GM21447 (cell line): ENCODE measurements at regions not wholly inside any gene's neighbourhood (a gene's known extent, or its start where the extent isn't known, plus 50 kb on each side); places are given as distances from the start of the nearest gene placed in this dataset.

Experiments used
- ATAC-seq: cut with Tn5 transposase; IDR thresholded peaks from one replicate; pipeline ENCODE4 v1.9.1; 2021; ENCODE audit not compliant: unreplicated experiment

DNA sequence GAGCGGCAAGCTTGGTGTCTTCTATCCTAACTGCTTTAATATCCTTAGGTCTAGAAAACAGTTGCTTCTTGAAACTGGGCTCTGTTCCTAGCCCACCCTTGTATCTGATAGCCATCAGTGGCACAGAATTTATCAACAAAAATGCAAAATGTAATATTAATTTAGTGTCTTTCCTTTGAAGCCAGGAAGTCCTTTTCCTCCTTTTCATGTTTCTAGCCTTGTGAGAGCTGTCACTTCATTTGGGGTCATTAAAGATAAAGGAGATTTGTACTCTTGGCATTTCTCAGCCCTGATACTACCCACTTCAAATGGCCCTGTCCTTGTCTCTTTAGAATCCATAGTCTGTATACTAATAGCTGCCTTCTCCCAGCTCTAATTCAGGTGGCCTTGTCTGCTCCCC, 111.0 kb downstream of the GAS1 start:
- ATAC-seq: no peak

- no peak for ATAC-seq
Measured at GRCh38 chr9:86830356-86830755, 117.0 kb downstream of the GAS1 start.

DNA sequence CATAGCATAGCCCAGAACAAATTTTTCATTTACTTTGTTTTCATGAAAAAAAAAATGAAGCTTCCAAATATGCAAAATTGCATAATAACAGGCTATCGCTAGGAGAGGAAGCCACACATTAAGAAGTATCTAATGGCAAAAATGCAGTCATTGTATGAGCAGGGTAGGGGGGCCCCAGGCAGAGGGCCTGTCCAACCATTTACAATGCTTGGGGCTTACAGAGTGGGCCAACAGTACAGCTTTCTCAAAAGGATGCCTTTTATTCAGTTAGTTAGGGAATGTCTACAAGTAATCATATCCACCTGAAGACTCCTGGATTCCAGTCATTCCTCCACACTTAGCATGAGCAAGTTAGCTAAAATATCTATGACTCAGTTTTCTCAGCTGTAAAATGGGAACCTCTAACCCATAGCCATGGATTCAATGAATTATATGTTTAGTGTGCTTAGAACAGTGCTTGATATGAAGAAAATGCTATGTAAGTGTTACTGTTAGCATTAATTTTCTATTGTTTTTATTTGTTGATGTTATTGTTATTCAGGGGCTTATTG, 117.7 kb downstream of the GAS1 start:
- ATAC-seq: no peak

DNA sequence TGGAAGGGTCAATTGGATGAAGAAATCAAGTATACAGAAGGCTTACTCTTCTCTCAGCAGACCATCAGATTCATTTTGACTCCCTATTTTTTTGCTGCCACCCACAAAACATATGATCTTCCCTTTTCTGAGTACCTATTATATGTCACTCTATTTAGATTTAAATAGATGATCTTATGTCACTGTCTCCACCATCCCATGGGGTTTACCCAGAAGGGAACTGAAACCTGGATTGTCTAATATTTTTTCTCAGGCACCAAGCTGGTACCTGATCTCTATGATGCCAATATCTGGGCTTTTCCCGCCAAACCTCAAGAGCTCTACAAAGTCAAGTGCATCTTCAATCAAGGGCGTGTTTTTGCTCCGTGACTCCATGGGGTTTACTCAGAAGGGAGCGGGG, 118.7 kb downstream of the GAS1 start:
- no peak for ATAC-seq

GRCh38 chr9:86827893-86828292, 119.4 kb downstream of the GAS1 start:
- ATAC-seq: no peak

- ATAC-seq: no peak
Measured at GRCh38 chr9:86825299-86825698, 122.0 kb downstream of the GAS1 start.

DNA sequence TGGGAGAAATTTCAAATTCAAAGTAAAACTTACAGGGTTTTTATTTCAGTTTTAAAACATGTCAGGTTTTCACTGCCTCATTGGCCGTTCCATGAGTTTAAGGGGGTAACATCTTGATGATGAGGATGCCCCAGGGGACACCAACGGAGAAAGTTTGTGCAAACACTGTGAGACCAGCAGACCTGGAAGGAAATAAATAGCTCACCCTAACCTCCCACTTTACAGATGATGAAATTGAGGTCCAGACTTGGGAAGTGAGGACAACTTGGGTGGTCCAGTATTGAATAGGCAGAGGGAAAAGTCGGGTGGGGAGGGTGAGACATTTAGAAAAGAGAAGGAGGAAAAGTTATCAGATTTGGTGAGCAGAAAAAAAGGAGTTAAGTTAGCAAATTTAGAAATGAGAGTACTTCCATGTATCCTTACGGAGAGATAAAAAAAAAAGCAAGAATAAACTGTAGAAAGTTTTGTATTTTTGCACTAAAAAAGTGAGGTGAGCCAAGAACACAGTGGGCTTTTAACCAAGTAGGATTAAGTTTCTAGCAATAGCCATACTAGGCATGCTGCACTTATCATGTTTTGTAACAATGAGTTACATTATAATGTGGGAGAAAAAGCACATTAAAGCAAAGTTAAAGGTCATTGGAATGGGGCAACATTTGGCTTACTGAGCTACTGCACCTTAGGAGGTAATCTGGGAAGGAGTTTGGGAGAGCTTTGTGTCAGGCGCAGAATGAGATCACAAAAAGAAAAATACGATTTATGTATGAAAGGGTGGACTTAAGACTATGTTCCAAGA, 125.1 kb downstream of the GAS1 start:
- no peak for ATAC-seq

- no peak for ATAC-seq
Measured at GRCh38 chr9:86821006-86821845, 126.1 kb downstream of the GAS1 start.

GRCh38 chr9:86819552-86819951, 127.8 kb downstream of the GAS1 start:
- no peak for ATAC-seq

DNA sequence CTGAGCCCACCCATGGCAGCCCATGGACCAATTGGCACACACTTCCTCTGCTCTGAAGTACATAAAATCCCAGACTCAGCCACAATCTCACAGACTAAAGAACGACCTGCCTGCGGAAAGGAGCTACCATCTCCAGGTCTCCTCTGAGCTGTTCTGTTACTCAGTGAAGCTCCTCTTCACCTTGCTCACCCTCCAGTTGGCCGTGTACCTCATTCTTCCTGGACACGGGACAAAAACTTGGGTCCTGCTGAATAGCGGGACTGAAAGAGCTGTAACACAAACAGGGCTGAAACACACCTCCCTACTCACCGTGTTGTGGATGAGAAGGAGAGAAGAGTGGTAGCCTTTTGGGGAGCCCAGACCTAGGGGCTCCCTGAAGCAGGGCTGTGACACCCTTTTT, 128.7 kb downstream of the GAS1 start:
- no peak for ATAC-seq

DNA sequence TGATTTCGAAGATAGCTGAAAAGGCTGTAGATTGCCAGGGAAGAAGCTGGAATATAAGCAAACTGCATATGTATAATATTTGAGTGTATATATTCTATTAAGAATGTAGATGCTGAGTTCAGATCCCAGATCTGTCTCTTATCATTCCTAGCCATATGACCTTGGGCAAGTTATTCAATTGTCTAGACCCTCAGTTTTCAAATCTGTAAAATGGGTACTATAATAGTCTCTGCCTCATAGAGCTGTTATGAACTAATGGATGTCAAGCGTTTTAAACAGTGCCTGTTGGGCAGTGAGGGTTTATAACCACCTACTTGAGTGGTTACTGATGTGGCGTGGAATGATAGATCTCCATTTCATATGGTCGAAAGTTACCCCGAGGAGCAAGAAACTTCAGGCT, 130.4 kb downstream of the GAS1 start:
- no peak for ATAC-seq

DNA sequence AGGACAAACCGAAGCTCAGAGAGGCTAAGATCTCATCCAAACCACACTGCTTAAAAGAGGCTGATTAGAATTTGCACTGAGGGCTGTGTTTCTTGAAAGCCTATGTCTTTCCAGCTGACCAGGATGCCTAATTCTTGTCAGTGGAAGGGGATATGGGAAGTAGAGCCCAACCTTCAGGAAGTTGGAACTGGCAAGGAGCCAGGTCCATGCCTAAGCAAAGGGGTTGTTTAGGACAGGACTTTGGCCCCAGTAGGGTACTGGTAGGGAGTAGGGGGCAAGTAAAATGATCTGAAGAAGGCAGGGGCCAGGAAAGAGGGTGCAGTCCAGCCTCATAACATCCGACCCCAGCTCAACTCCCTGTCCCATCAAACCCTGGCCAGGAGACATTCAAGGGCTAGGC, 130.9 kb downstream of the GAS1 start:
- ATAC-seq: no peak

GRCh38 chr9:86812616-86813015, 134.7 kb downstream of the GAS1 start:
- ATAC-seq: no peak

GRCh38 chr9:86809759-86810367, 137.4 kb downstream of the GAS1 start:
- ATAC-seq: no peak

DNA sequence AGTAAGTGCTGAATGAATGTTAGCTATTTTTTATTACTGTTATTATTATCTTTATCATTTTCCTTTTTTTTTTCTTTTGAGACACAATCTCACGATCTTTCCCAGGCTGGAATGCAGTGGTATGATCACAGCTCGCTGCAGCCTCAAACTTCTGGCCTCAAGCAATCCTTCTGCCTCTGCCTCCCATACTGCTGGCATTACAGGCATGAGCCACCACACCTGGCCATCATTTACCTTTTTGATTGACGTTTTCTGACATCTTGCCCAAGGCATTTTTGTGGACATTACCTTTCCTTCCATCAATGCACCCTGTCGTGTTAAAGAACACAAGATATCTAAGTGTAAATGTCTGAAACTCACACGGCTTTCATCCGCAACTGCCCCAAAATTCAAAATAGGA, 138.2 kb downstream of the GAS1 start:
- no peak for ATAC-seq

DNA sequence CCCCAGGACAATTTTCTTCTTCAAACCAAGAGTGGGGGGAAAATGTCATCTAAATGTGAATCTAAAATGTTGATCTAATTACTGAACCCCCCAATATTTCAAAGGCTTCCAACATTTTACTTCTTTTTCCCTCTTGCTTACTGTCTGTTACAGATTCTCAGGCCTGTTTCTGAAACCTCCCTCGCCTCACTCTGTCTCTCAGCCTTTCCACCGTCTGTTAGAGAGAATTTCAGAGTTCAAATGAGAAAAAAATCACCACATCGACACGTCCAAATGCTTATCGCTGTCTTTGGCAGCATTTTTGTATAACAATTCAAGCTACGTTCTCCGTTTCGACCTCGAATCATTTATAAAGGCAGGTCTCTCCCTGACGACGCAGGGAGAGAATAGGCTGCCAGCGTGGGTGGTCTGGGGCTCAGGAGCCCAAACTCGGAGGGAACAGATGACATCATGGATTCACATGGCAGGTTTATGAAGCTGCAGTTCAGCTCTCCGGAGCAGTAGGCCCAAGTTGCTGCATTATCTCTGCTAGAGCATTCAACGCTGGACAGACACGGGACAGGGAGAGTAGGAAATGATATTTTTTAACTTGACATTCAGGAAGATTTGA, 139.8 kb downstream of the GAS1 start:
- no peak for ATAC-seq

GRCh38 chr9:86804011-86804410, 143.3 kb downstream of the GAS1 start:
- no peak for ATAC-seq

GRCh38 chr9:86802900-86803673, 144.2 kb downstream of the GAS1 start:
- ATAC-seq: no peak

GRCh38 chr9:86801246-86801645, 146.1 kb downstream of the GAS1 start:
- no peak for ATAC-seq

- no peak for ATAC-seq
Measured at GRCh38 chr9:86800681-86801080, 146.6 kb downstream of the GAS1 start.
